HEK293 (cell line): ENCODE measurements at regions not wholly inside any gene's neighbourhood (a gene's known extent, or its start where the extent isn't known, plus 50 kb on each side); places are given as distances from the start of the nearest gene placed in this dataset.

Source experiments
- CTCF ChIA-PET: fragments of 350-600 bp; formaldehyde crosslinking; extraction: SDS; loops from one replicate; lab custom pipeline; 2021; ENCODE audit warnings: antibody characterized with exemption; lab: Yijun Ruan, JAX
- POLR2A ChIA-PET: fragments of 300-600 bp; formaldehyde crosslinking; extraction: SDS; loops from one replicate; lab custom pipeline; 2020; ENCODE audit warnings: antibody characterized with exemption, inconsistent platforms; lab: Yijun Ruan, JAX
- H3K27ac ChIP-seq: fragments of 200-500 bp; sonication (Bioruptor generic); 2 replicates; pipeline ENCODE4 v1.5.1; 2014; ENCODE audit warnings: low read depth, low read length, control low read depth, inconsistent platforms; ENCODE audit errors: extremely low read depth
- H3K36me3 ChIP-seq, 2 experiments: fragments of 200-500 bp in 1 of 2; sonication (Bioruptor generic) in 1 of 2; 1 replicate in 1 of 2; 2 replicates in 1 of 2; pipeline ENCODE4 v1.5.1; 2014 to 2017; ENCODE audit warnings: inconsistent platforms in 2 of 2, low read length in 2 of 2; ENCODE audit not compliant: control insufficient read depth in 2 of 2, insufficient read depth in 1 of 2
- H3K4me1 ChIP-seq: fragments of 200-500 bp; sonication (Bioruptor generic); 2 replicates; pipeline ENCODE4 v1.5.1; 2014; ENCODE audit warnings: mild to moderate bottlenecking, low read length, inconsistent platforms; ENCODE audit not compliant: control insufficient read depth, insufficient read depth
- H3K4me3 ChIP-seq: 2 replicates; pipeline ENCODE4 v1.5.1; 2011; ENCODE audit warnings: low read depth, mild to moderate bottlenecking, control low read depth, low read length, moderate library complexity
- H3K9me3 ChIP-seq: fragments of 200-500 bp; sonication (Bioruptor generic); 2 replicates; pipeline ENCODE4 v1.5.1; 2014; ENCODE audit warnings: low read depth, low read length, inconsistent platforms; ENCODE audit not compliant: control insufficient read depth, insufficient read depth
- ATF2 ChIP-seq: fragments of 450-650 bp; formaldehyde crosslinking; IDR thresholded peaks from 2 replicates; pipeline ENCODE4 v1.5.1; 2016; ENCODE audit warnings: missing biosample characterization, missing genetic modification characterization, low read depth
- KLF8 ChIP-seq: fragments of 450-650 bp; formaldehyde crosslinking; IDR thresholded peaks from 2 replicates; pipeline ENCODE4 v1.5.1; 2016; ENCODE audit warnings: missing biosample characterization, missing genetic modification characterization
- OSR2 ChIP-seq: fragments of 450-650 bp; formaldehyde crosslinking; IDR thresholded peaks from 2 replicates; pipeline ENCODE4 v1.5.1; 2016; ENCODE audit warnings: missing biosample characterization, missing genetic modification characterization
- PRDM10 ChIP-seq: fragments of 450-650 bp; formaldehyde crosslinking; IDR thresholded peaks from 2 replicates; pipeline ENCODE4 v1.5.1; 2016; ENCODE audit warnings: missing biosample characterization, missing genetic modification characterization
- REST ChIP-seq: fragments of 450-650 bp; formaldehyde crosslinking; IDR thresholded peaks from 2 replicates; pipeline ENCODE4 v1.5.1; 2016; ENCODE audit warnings: missing biosample characterization, missing genetic modification characterization
- WT1 ChIP-seq: fragments of 450-650 bp; formaldehyde crosslinking; IDR thresholded peaks from 2 replicates; pipeline ENCODE4 v1.5.1; 2016; ENCODE audit warnings: missing biosample characterization, missing genetic modification characterization
- YY1 ChIP-seq: fragments of 450-650 bp; formaldehyde crosslinking; IDR thresholded peaks from 2 replicates; pipeline ENCODE4 v1.5.1; 2018; ENCODE audit warnings: missing biosample characterization, missing genetic modification characterization
- ZEB2 ChIP-seq: fragments of 450-650 bp; formaldehyde crosslinking; IDR thresholded peaks from 2 replicates; pipeline ENCODE4 v1.5.1; 2016; ENCODE audit warnings: missing biosample characterization, missing genetic modification characterization
- ZFP69B ChIP-seq: fragments of 450-650 bp; formaldehyde crosslinking; IDR thresholded peaks from 2 replicates; pipeline ENCODE4 v1.5.1; 2016; ENCODE audit warnings: missing biosample characterization, missing genetic modification characterization
- ZNF16 ChIP-seq: fragments of 450-650 bp; formaldehyde crosslinking; IDR thresholded peaks from 2 replicates; pipeline ENCODE4 v1.5.1; 2016; ENCODE audit warnings: low read depth, missing biosample characterization, missing genetic modification characterization
- ZNF174 ChIP-seq: fragments of 450-650 bp; formaldehyde crosslinking; IDR thresholded peaks from 2 replicates; pipeline ENCODE4 v1.5.0; 2017; ENCODE audit warnings: missing biosample characterization, mild to moderate bottlenecking, missing genetic modification characterization
- ZNF184 ChIP-seq: fragments of 450-650 bp; IDR thresholded peaks from 2 replicates; pipeline ENCODE4 v1.5.1; 2018; ENCODE audit warnings: missing biosample characterization, mild to moderate bottlenecking, missing genetic modification characterization
- ZNF24 ChIP-seq: fragments of 450-650 bp; formaldehyde crosslinking; IDR thresholded peaks from 2 replicates; pipeline ENCODE4 v1.5.1; 2016; ENCODE audit warnings: missing biosample characterization, missing genetic modification characterization
- ZNF366 ChIP-seq: fragments of 450-650 bp; formaldehyde crosslinking; conservative IDR thresholded peaks from 2 replicates; pipeline ENCODE4 v1.5.1; 2016; ENCODE audit warnings: missing biosample characterization, missing genetic modification characterization
- ZNF37A ChIP-seq: fragments of 450-650 bp; IDR thresholded peaks from 2 replicates; pipeline ENCODE4 v1.5.1; 2018; ENCODE audit warnings: missing biosample characterization, missing genetic modification characterization
- ZNF423 ChIP-seq: fragments of 450-650 bp; formaldehyde crosslinking; IDR thresholded peaks from 2 replicates; pipeline ENCODE4 v1.5.1; 2016; ENCODE audit warnings: missing biosample characterization, missing genetic modification characterization
- ZNF426 ChIP-seq: fragments of 450-650 bp; formaldehyde crosslinking; IDR thresholded peaks from 2 replicates; pipeline ENCODE4 v1.5.1; 2017; ENCODE audit warnings: missing biosample characterization, missing genetic modification characterization, mild to moderate bottlenecking, inconsistent platforms, moderate library complexity
- ZNF513 ChIP-seq: fragments of 450-650 bp; IDR thresholded peaks from 2 replicates; pipeline ENCODE4 v1.5.1; 2018; ENCODE audit warnings: missing biosample characterization, missing genetic modification characterization
- ZNF664 ChIP-seq: fragments of 450-650 bp; formaldehyde crosslinking; IDR thresholded peaks from 2 replicates; pipeline ENCODE4 v1.5.1; 2016; ENCODE audit warnings: missing biosample characterization, missing genetic modification characterization
- ZSCAN23 ChIP-seq: fragments of 450-650 bp; formaldehyde crosslinking; IDR thresholded peaks from 2 replicates; pipeline ENCODE4 v1.5.1; 2016; ENCODE audit warnings: missing biosample characterization, missing genetic modification characterization

GRCh38 chr14:60566101-60566500 lies 57.2 kb downstream of the SIX6 start:
- H3K9me3 ChIP-seq = no peaks in the 10 kb centered on the region

GRCh38 chr14:60573943-60574495 lies 65.1 kb downstream of the SIX6 start:
- Histone ChIP-seq H3K9me3 (no peaks in the 10 kb centered on the region), H3K27ac (no peak overlapping the region), H3K4me3 (no peak overlapping the region), H3K4me1 (no peaks in the 10 kb centered on the region), H3K36me3 (no peaks in the 10 kb centered on the region)
- POLR2A ChIA-PET = no interaction called here
- TF ChIP-seq ZNF423 (no peak), ATF2 (tag by site-specific recombination) (no peak), ZEB2 (tag by site-specific recombination) (no peak), ZNF426 (tag by site-specific recombination) (no peak), ZNF16 (no peak), REST (tag by site-specific recombination) (no peak), ZNF37A (tag by site-specific recombination) (no peak), KLF8 (no peak), ZNF174 (tag by site-specific recombination) (no peak), YY1 (tag by site-specific recombination) (no peak), ZNF24 (tag by site-specific recombination) (no peak), ZSCAN23 (tag by site-specific recombination) (no peak), ZNF513 (tag by site-specific recombination) (no peak), ZFP69B (no peak), WT1 (tag by site-specific recombination) (no peak)
- CTCF ChIA-PET = no interaction called here

More at GRCh38 chr14:60566101-60566500, 57.2 kb downstream of the SIX6 start:
- no peaks in the 10 kb centered on the region for H3K36me3 ChIP-seq
- H3K4me1 ChIP-seq = peaks cover 5% of the 10 kb centered on the region; the same call in 1 of the 2 replicates
- CTCF ChIA-PET = interaction anchor here (0.6 kb wide), 1 partner anchor 161 kb away, joined by 3 read pairs; no protein-coding TSS in a partner anchor
- H3K4me3 ChIP-seq = no peak overlapping the region
- TF ChIP-seq PRDM10 (no peak), ZNF366 (tag by site-specific recombination) (no peak), ZNF184 (tag by site-specific recombination) (no peak), ZNF664 (tag by site-specific recombination) (no peak), OSR2 (tag by site-specific recombination) (no peak)
- POLR2A ChIA-PET = no interaction called here
- no peak overlapping the region for H3K27ac ChIP-seq
